Mesenchymal stem cell (in vitro differentiated cells and primary cell): ENCODE measurements at regions not wholly inside any gene's neighbourhood (a gene's known extent, or its start where the extent isn't known, plus 50 kb on each side); places are given as distances from the start of the nearest gene placed in this dataset.
"Not testable (repeated sequence)": the region's sequence is repeated elsewhere in the genome, so short reads cannot be mapped to it uniquely, and the experiment has no call there.

Experiments
- DNase-seq: peaks from one replicate; pipeline ENCODE4 v3.0.0-alpha.2; 2013
- H2AFZ ChIP-seq: one replicate; pipeline ENCODE4 v1.6.1; 2013; ENCODE audit warnings: low read depth, mild to moderate bottlenecking, control low read depth, inconsistent platforms, low read length, moderate library complexity
- H2AK5ac ChIP-seq: 2 replicates; pipeline ENCODE4 v1.6.1; 2013; ENCODE audit warnings: low read length, moderate library complexity, mild to moderate bottlenecking, inconsistent platforms; ENCODE audit not compliant: severe bottlenecking
- H2BK120ac ChIP-seq: one replicate; pipeline ENCODE4 v1.6.1; 2013; ENCODE audit warnings: low read depth, mild to moderate bottlenecking, inconsistent platforms, low read length, moderate library complexity
- H2BK12ac ChIP-seq, 2 experiments: one replicate each; pipeline ENCODE4 v1.6.1; 2013; ENCODE audit warnings: inconsistent platforms in 2 of 2, low read length in 2 of 2, mild to moderate bottlenecking in 2 of 2, moderate library complexity in 2 of 2, control low read depth in 1 of 2
- H2BK15ac ChIP-seq: one replicate; pipeline ENCODE4 v1.6.1; 2013; ENCODE audit warnings: mild to moderate bottlenecking, low read depth, inconsistent platforms; ENCODE audit not compliant: poor library complexity, severe bottlenecking
- H2BK5ac ChIP-seq: 2 replicates; pipeline ENCODE4 v1.6.1; 2013; ENCODE audit warnings: low read depth, mild to moderate bottlenecking, low read length, control low read depth, inconsistent platforms; ENCODE audit not compliant: poor library complexity, severe bottlenecking
- H3K14ac ChIP-seq, 2 experiments: one replicate each; pipeline ENCODE4 v1.6.1; 2013; ENCODE audit warnings: inconsistent platforms in 2 of 2, low read length in 2 of 2, control low read depth in 1 of 2, mild to moderate bottlenecking in 1 of 2, moderate library complexity in 1 of 2
- H3K18ac ChIP-seq, 2 experiments: one replicate each; pipeline ENCODE4 v1.6.1; 2013; ENCODE audit warnings: inconsistent platforms in 2 of 2, low read length in 2 of 2, control low read depth in 1 of 2, low read depth in 1 of 2, mild to moderate bottlenecking in 1 of 2
- H3K23ac ChIP-seq, 2 experiments: one replicate each; pipeline ENCODE4 v1.6.1; 2013; ENCODE audit warnings: inconsistent platforms in 2 of 2, low read length in 2 of 2, mild to moderate bottlenecking in 2 of 2, moderate library complexity in 2 of 2, control low read depth in 1 of 2
- H3K27ac ChIP-seq: 2 replicates; pipeline ENCODE4 v1.5.1; 2013; ENCODE audit warnings: mild to moderate bottlenecking, moderate library complexity, low read length, control low read depth, inconsistent platforms; ENCODE audit not compliant: poor library complexity, severe bottlenecking
- H3K27me3 ChIP-seq, 2 experiments: 2 replicates each; pipeline versions ENCODE4 v1.6.1 to v1.7.0; 2013; ENCODE audit warnings: low read length in 2 of 2, mild to moderate bottlenecking in 2 of 2, moderate library complexity in 2 of 2, control low read depth in 1 of 2, inconsistent platforms in 1 of 2; ENCODE audit not compliant: control insufficient read depth in 1 of 2, insufficient read depth in 1 of 2
- H3K36me3 ChIP-seq, 2 experiments: 2 replicates each; pipeline versions ENCODE4 v1.6.1 to v1.7.0; 2013; ENCODE audit warnings: low read length in 2 of 2, control low read depth in 1 of 2, inconsistent platforms in 1 of 2, low read depth in 1 of 2, mild to moderate bottlenecking in 1 of 2; ENCODE audit not compliant: insufficient read depth in 2 of 2, control insufficient read depth in 1 of 2
- H3K4ac ChIP-seq, 2 experiments: one replicate each; pipeline ENCODE4 v1.6.1; 2013; ENCODE audit warnings: inconsistent platforms in 2 of 2, low read length in 2 of 2, mild to moderate bottlenecking in 2 of 2, moderate library complexity in 2 of 2, control low read depth in 1 of 2, low read depth in 1 of 2
- H3K4me1 ChIP-seq: 2 replicates; pipeline ENCODE4 v1.6.1; 2013; ENCODE audit warnings: low read depth, low read length, control low read depth; ENCODE audit not compliant: control insufficient read depth, insufficient read depth
- H3K4me2 ChIP-seq: 2 replicates; pipeline ENCODE4 v1.6.1; 2013; ENCODE audit warnings: low read length, mild to moderate bottlenecking, inconsistent platforms; ENCODE audit not compliant: poor library complexity, severe bottlenecking
- H3K4me3 ChIP-seq, 2 experiments: 2 replicates each; pipeline versions ENCODE4 v1.5.1 to v1.7.0; 2013; ENCODE audit warnings: low read length in 2 of 2, mild to moderate bottlenecking in 2 of 2, control low read depth in 1 of 2, low read depth in 1 of 2; ENCODE audit not compliant: insufficient read depth in 1 of 2
- H3K79me1 ChIP-seq: replicated peaks from 2 replicates; pipeline ENCODE4 v1.6.1; 2013; ENCODE audit warnings: mild to moderate bottlenecking, control low read depth, low read length, inconsistent platforms; ENCODE audit not compliant: poor library complexity, severe bottlenecking
- H3K9ac ChIP-seq: 2 replicates; pipeline ENCODE4 v1.7.0; 2013; ENCODE audit warnings: mild to moderate bottlenecking, low read length, moderate library complexity
- H3K9me3 ChIP-seq: 2 replicates; pipeline ENCODE4 v1.7.0; 2013; ENCODE audit warnings: mild to moderate bottlenecking, low read length; ENCODE audit not compliant: control insufficient read depth
- H4K8ac ChIP-seq: one replicate; pipeline ENCODE4 v1.6.1; 2013; ENCODE audit warnings: inconsistent platforms, mild to moderate bottlenecking, low read length, moderate library complexity
- H4K91ac ChIP-seq: one replicate; pipeline ENCODE4 v1.6.1; 2013; ENCODE audit warnings: mild to moderate bottlenecking, low read length, inconsistent platforms
- WGBS: methylation state at CpG from one replicate; pipeline ENCODE4 v1.1.7; 2013; ENCODE audit warnings: mixed read lengths; 5-methylcytosine and 5-hydroxymethylcytosine counted together

DNA sequence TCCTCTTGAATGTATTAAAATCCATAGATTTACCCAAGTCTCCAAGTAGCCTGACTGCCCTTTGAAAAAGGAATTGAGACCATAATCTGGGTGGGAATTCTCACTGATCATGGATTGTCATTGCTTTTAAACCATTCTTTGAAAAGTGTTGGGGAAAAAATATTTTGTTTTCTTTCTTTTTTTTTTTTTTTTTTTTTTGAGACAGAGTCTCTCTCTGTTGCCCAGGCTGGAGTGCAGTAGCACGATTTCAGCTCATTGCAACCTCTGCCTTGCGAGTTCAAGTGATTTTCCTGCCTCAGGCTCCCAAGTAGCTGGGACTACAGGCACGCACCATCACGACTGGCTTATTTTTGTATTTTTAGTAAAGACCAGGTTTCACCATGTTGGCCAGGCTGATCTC lies 119.6 kb upstream of the PRSS16 start:
- H3K9me3 ChIP-seq, H2AK5ac ChIP-seq, H4K91ac ChIP-seq, H2AFZ ChIP-seq, H3K14ac ChIP-seq, H2BK5ac ChIP-seq, H3K4me1 ChIP-seq, H3K79me1 ChIP-seq, H3K27ac ChIP-seq, H2BK120ac ChIP-seq, DNase-seq, H3K4me2 ChIP-seq, H3K27me3 ChIP-seq, H3K4ac ChIP-seq, H4K8ac ChIP-seq, H3K18ac ChIP-seq, H3K23ac ChIP-seq, H2BK12ac ChIP-seq, H2BK15ac ChIP-seq: not testable (repeated sequence)
- H3K36me3 ChIP-seq: peaks cover 0 to 13% of the 10 kb centered on the region in 2 experiments
- peak overlapping the region in 1 of 2 experiments; percentile 74 for H3K4me3 ChIP-seq
- H3K9ac ChIP-seq: peak overlapping the region; percentile 86
- WGBS: 93% methylated on average over 4 of the region's 4 CpGs

DNA sequence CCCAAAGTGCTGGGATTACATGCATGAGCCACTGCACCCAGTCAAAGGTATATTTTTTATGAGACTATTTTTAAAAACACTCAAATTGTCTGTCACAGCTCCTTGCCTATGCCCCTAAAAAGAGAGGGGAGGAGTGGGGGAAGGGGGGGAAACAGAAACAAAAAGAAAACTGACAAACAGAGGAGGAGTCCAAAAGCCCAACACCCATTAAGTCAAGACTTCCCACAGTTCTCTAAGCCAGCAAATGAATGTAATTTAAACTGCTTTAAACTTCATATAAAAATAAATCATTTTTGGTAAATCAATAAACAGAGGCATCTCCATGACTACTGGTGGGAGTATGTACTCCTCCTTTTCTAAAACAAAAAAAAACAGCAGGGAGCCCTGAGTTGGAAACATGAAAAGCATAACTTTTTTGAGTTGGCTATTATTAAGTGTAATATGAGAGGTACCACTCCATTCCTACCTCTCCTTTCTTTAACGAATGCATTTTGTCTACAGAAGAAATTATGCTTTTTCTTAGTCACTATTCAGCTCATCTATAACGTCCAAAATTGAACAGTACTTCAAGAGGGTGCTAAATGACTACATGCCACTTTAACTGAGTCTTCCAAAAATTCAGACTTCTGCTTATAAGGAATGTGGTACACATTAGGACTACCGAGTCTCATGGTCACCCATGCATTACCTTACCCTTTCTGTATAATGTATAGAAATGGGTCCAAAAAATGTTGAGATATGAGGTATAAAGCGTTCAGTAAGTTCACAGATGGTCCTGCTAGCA lies 119.0 kb upstream of the PRSS16 start:
- no peak overlapping the region for H3K4me2 ChIP-seq
- no peak overlapping the region for H3K4ac ChIP-seq
- H3K27ac ChIP-seq: no peak overlapping the region
- WGBS: 91% methylated on average over 3 of the region's 4 CpGs
- no peaks in the 10 kb centered on the region for H3K27me3 ChIP-seq
- no peaks in the 10 kb centered on the region for H3K9me3 ChIP-seq
- no peak for DNase-seq
- no peak overlapping the region for H2BK15ac ChIP-seq
- no peaks in the 10 kb centered on the region for H3K79me1 ChIP-seq
- H2AFZ ChIP-seq: no peak overlapping the region
- H3K4me3 ChIP-seq: no peak overlapping the region
- peaks cover 0 to 13% of the 10 kb centered on the region in 2 experiments for H3K36me3 ChIP-seq
- no peak overlapping the region for H2BK12ac ChIP-seq
- H4K91ac ChIP-seq: no peak overlapping the region
- no peak overlapping the region for H2BK5ac ChIP-seq
- no peak overlapping the region for H3K23ac ChIP-seq
- H4K8ac ChIP-seq: no peak overlapping the region
- H2AK5ac ChIP-seq: no peak overlapping the region
- no peak overlapping the region for H3K14ac ChIP-seq
- H3K9ac ChIP-seq: no peak overlapping the region
- no peak overlapping the region for H3K18ac ChIP-seq
- H3K4me1 ChIP-seq: peaks cover 5% of the 10 kb centered on the region
- no peak overlapping the region for H2BK120ac ChIP-seq

GRCh38 chr6:27129095-27129815 lies 118.2 kb upstream of the PRSS16 start:
- H2AFZ ChIP-seq: no peak overlapping the region
- H3K36me3 ChIP-seq: peaks cover 0 to 12% of the 10 kb centered on the region in 2 experiments
- no peak overlapping the region for H4K91ac ChIP-seq
- no peak overlapping the region for H3K9ac ChIP-seq
- H2BK12ac ChIP-seq: no peak overlapping the region
- H3K23ac ChIP-seq: no peak overlapping the region
- no peak overlapping the region for H3K18ac ChIP-seq
- H2AK5ac ChIP-seq: no peak overlapping the region
- H3K4me1 ChIP-seq: peaks cover 8% of the 10 kb centered on the region
- no peaks in the 10 kb centered on the region for H3K79me1 ChIP-seq
- H4K8ac ChIP-seq: no peak overlapping the region
- 97% methylated on average over 3 of the region's 5 CpGs for WGBS
- no peak overlapping the region for H3K4me3 ChIP-seq
- H3K4me2 ChIP-seq: no peak overlapping the region
- no peak overlapping the region for H3K4ac ChIP-seq
- H2BK5ac ChIP-seq: no peak overlapping the region
- H3K14ac ChIP-seq: no peak overlapping the region
- no peak overlapping the region for H3K27ac ChIP-seq
- no peaks in the 10 kb centered on the region for H3K9me3 ChIP-seq
- peak; percentile 12 for DNase-seq
- no peak overlapping the region for H2BK15ac ChIP-seq
- no peak overlapping the region for H2BK120ac ChIP-seq
- H3K27me3 ChIP-seq: no peaks in the 10 kb centered on the region

DNA sequence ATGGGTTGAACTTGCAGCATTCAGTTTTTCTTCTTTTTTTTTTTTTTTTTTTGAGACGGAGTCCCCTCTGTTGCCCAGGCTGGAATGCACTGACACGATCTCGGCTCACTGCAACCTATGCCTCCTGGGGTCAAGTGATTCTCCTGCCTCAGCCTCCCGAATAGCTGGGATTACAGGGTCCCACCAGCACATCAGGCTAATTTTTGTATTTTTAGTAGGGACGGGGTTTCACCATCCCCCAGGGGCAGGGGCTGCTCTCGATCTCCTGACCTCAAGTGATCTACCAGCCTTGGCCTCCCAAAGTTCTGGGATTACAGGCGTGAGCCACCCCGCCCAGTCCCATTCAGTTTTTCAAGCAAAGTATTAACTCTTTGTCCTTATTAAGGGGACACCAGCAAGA lies 117.6 kb upstream of the PRSS16 start:
- H2BK120ac ChIP-seq: no peak overlapping the region
- no peak overlapping the region for H3K27ac ChIP-seq
- WGBS: 91% methylated on average over 8 of the region's 8 CpGs
- H3K27me3 ChIP-seq: no peaks in the 10 kb centered on the region
- H2AK5ac ChIP-seq: no peak overlapping the region
- no peak overlapping the region for H3K4me2 ChIP-seq
- DNase-seq: no peak
- H3K4me1 ChIP-seq: peaks cover 8% of the 10 kb centered on the region
- no peak overlapping the region for H3K4ac ChIP-seq
- peak overlapping the region; percentile 88 for H3K9ac ChIP-seq
- H2BK12ac ChIP-seq: no peak overlapping the region
- H4K91ac ChIP-seq: no peak overlapping the region
- no peak overlapping the region for H3K4me3 ChIP-seq
- H2BK15ac ChIP-seq: no peak overlapping the region
- no peak overlapping the region for H4K8ac ChIP-seq
- H3K14ac ChIP-seq: no peak overlapping the region
- H3K9me3 ChIP-seq: no peaks in the 10 kb centered on the region
- peaks cover 0 to 8% of the 10 kb centered on the region in 2 experiments for H3K36me3 ChIP-seq
- H2BK5ac ChIP-seq: no peak overlapping the region
- H2AFZ ChIP-seq: no peak overlapping the region
- H3K18ac ChIP-seq: no peak overlapping the region
- no peak overlapping the region for H3K23ac ChIP-seq
- H3K79me1 ChIP-seq: no peaks in the 10 kb centered on the region
